ENCODE measurements at regions not wholly inside any gene's neighbourhood (a gene's known extent, or its start where the extent isn't known, plus 50 kb on each side); places are given as distances from the start of the nearest gene placed in this dataset.

- DNase-seq (ENCODE audit: low read depth in 1 of 2, low spot score in 1 of 2): peak in 1 of 2 experiments; percentile 28
- in situ Hi-C loops (cut with HindIII; ENCODE audit: low pct_unique_long_range_greater_than_20kb, low sequenced_read_pairs): no loop called here
- no peak for TF ChIP-seq JUND (IDR thresholded peaks at IDR 0.05; ENCODE audit: low read depth)
Measured at GRCh38 chr1:191888996-191889622, 269.2 kb upstream of the RGS18 start.

- TF ChIP-seq JUND (IDR thresholded peaks at IDR 0.05; ENCODE audit: low read depth): no peak
- no peak for DNase-seq (ENCODE audit: low read depth in 1 of 2, low spot score in 1 of 2)
- in situ Hi-C loops (cut with HindIII; ENCODE audit: low pct_unique_long_range_greater_than_20kb, low sequenced_read_pairs): no loop called here
Measured at GRCh38 chr1:191889623-191890003, 268.6 kb upstream of the RGS18 start.

- no peak for TF ChIP-seq JUND (IDR thresholded peaks at IDR 0.05; ENCODE audit: low read depth)
- DNase-seq (ENCODE audit: low read depth in 1 of 2, low spot score in 1 of 2): no peak
- in situ Hi-C loops (cut with HindIII; ENCODE audit: low pct_unique_long_range_greater_than_20kb, low sequenced_read_pairs): no loop called here
Measured at GRCh38 chr1:191890433-191891088, 267.7 kb upstream of the RGS18 start.

GRCh38 chr1:191892716-191893115 lies 265.5 kb upstream of the RGS18 start:
- no peak for DNase-seq (ENCODE audit: low read depth in 1 of 2, low spot score in 1 of 2)
- in situ Hi-C loops (cut with HindIII; ENCODE audit: low pct_unique_long_range_greater_than_20kb, low sequenced_read_pairs): no loop called here

GRCh38 chr1:191895049-191895448 lies 263.2 kb upstream of the RGS18 start:
- DNase-seq (ENCODE audit: low read depth in 1 of 2, low spot score in 1 of 2): no peak
- no peak for TF ChIP-seq JUND (IDR thresholded peaks at IDR 0.05; ENCODE audit: low read depth)
- in situ Hi-C loops (cut with HindIII; ENCODE audit: low pct_unique_long_range_greater_than_20kb, low sequenced_read_pairs): no loop called here

More at GRCh38 chr1:191892716-191893115, 265.5 kb upstream of the RGS18 start:
- no peak for TF ChIP-seq JUND (IDR thresholded peaks at IDR 0.05; ENCODE audit: low read depth)

GRCh38 chr1:191895462-191896058 lies 262.7 kb upstream of the RGS18 start:
- no peak for TF ChIP-seq JUND (IDR thresholded peaks at IDR 0.05; ENCODE audit: low read depth)
- DNase-seq (ENCODE audit: low read depth in 1 of 2, low spot score in 1 of 2): no peak
- in situ Hi-C loops (cut with HindIII; ENCODE audit: low pct_unique_long_range_greater_than_20kb, low sequenced_read_pairs): no loop called here

- TF ChIP-seq JUND (IDR thresholded peaks at IDR 0.05; ENCODE audit: low read depth): no peak
- in situ Hi-C loops (cut with HindIII; ENCODE audit: low pct_unique_long_range_greater_than_20kb, low sequenced_read_pairs): no loop called here
- DNase-seq (ENCODE audit: low read depth in 1 of 2, low spot score in 1 of 2): peak in 1 of 2 experiments; percentile 11
Measured at GRCh38 chr1:191897134-191897533, 261.1 kb upstream of the RGS18 start.

- TF ChIP-seq JUND (IDR thresholded peaks at IDR 0.05; ENCODE audit: low read depth): no peak
- DNase-seq (ENCODE audit: low read depth in 1 of 2, low spot score in 1 of 2): no peak
- in situ Hi-C loops (cut with HindIII; ENCODE audit: low pct_unique_long_range_greater_than_20kb, low sequenced_read_pairs): no loop called here
Measured at GRCh38 chr1:191901651-191902050, 256.6 kb upstream of the RGS18 start.

GRCh38 chr1:191904991-191905390 lies 253.3 kb upstream of the RGS18 start:
- in situ Hi-C loops (cut with HindIII; ENCODE audit: low pct_unique_long_range_greater_than_20kb, low sequenced_read_pairs): no loop called here
- DNase-seq (ENCODE audit: low read depth in 1 of 2, low spot score in 1 of 2): no peak
- TF ChIP-seq JUND (IDR thresholded peaks at IDR 0.05; ENCODE audit: low read depth): no peak

GRCh38 chr1:191905781-191906180 lies 252.5 kb upstream of the RGS18 start:
- DNase-seq (ENCODE audit: low read depth in 1 of 2, low spot score in 1 of 2): no peak
- in situ Hi-C loops (cut with HindIII; ENCODE audit: low pct_unique_long_range_greater_than_20kb, low sequenced_read_pairs): no loop called here
- TF ChIP-seq JUND (IDR thresholded peaks at IDR 0.05; ENCODE audit: low read depth): no peak

GRCh38 chr1:191907121-191907520 lies 251.1 kb upstream of the RGS18 start:
- DNase-seq (ENCODE audit: low read depth in 1 of 2, low spot score in 1 of 2): no peak
- in situ Hi-C loops (cut with HindIII; ENCODE audit: low pct_unique_long_range_greater_than_20kb, low sequenced_read_pairs): no loop called here

GRCh38 chr1:191910245-191910644 lies 248.0 kb upstream of the RGS18 start:
- in situ Hi-C loops (cut with HindIII; ENCODE audit: low pct_unique_long_range_greater_than_20kb, low sequenced_read_pairs): no loop called here
- TF ChIP-seq JUND (IDR thresholded peaks at IDR 0.05; ENCODE audit: low read depth): no peak
- no peak for DNase-seq (ENCODE audit: low read depth in 1 of 2, low spot score in 1 of 2)

More at GRCh38 chr1:191907121-191907520, 251.1 kb upstream of the RGS18 start:
- no peak for TF ChIP-seq JUND (IDR thresholded peaks at IDR 0.05; ENCODE audit: low read depth)

GRCh38 chr1:191912517-191912916 lies 245.7 kb upstream of the RGS18 start:
- TF ChIP-seq JUND (IDR thresholded peaks at IDR 0.05; ENCODE audit: low read depth): no peak
- no peak for DNase-seq (ENCODE audit: low read depth in 1 of 2, low spot score in 1 of 2)
- in situ Hi-C loops (cut with HindIII; ENCODE audit: low pct_unique_long_range_greater_than_20kb, low sequenced_read_pairs): no loop called here
